ENCODE measurements at regions not wholly inside any gene's neighbourhood (a gene's known extent, or its start where the extent isn't known, plus 50 kb on each side); places are given as distances from the start of the nearest gene placed in this dataset.

DNA sequence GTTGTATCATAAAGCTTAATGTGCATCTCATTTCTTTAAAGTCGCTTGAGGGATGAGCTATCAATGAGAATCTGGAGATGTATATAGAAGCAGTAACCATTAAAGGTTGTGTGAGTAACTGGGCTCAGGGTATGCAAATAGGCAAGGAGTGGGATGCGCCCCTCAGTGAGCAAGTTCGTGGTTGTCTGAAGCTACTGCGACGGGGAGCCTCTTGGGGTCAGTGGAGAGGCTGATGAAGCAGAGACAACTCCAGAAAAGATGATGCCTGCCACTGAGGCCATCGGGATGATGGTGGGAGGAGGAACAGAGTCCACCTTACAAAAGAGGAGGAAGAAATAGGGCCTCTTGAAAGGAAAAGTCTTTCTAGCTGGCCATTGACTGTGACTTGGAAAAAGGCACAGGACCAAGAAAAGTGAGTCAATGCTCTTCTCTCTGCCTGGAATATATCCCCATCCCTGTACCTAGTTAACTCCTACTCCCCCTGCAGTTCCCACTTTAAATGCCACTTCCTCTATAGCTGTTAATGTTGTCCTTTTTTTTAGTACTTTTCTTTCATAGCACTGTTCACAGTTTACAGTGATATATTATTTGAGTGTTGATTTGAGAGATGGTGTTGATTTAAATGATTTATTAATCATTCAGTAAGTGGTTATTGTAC lies 51.4 kb upstream of the LSM6 start:
- POLR2A ChIA-PET (ENCODE audit: partially characterized antibody) = interaction anchor here (0.7 to 1.0 kb wide), 2 partner anchors 10 kb away, joined by 3 to 5 read pairs; no protein-coding TSS in a partner anchor
- peak overlapping the region in 1 of 2 experiments; percentile 27; a peak in 2 of 4 replicates for H3K4me2 ChIP-seq (ENCODE audit: insufficient read depth in 1 of 2, low read depth in 2 of 2, low read length in 2 of 2)
- CTCF ChIA-PET (ENCODE audit: partially characterized antibody) = interaction anchor here (0.5 to 3.3 kb wide), 26 partner anchors 8 to 1662 kb away, joined by 3 to 19 read pairs (median 3); partner anchors contain the start of gene REELD1

More for the DNA sequence above, 51.4 kb upstream of the LSM6 start:
- Histone ChIP-seq H2AFZ (ENCODE audit: low read length) (peak overlapping the region; percentile 83; the same call in 1 of the 2 replicates), H2BK20ac (ENCODE audit: low read length) (no peak overlapping the region), H3K4me3 (ENCODE audit: extremely low read depth in 1 of 4, insufficient read depth in 2 of 4, low read depth in 3 of 4, low read length in 4 of 4) (no peak overlapping the region), H2BK12ac (ENCODE audit: low read depth, low read length) (no peak overlapping the region), H2BK15ac (ENCODE audit: low read length) (no peak overlapping the region), H3K27me3 (replicated peaks in 1 of 4; ENCODE audit: control insufficient read depth in 3 of 4, extremely low read depth in 1 of 4, insufficient read depth in 3 of 4, low read length in 3 of 4) (no peaks in the 10 kb centered on the region; a peak in 1 of 7 replicates), H4K20me1 (replicated peaks in 1 of 2; ENCODE audit: control insufficient read depth in 1 of 2, insufficient read depth in 2 of 2, low read length in 2 of 2) (no peaks in the 10 kb centered on the region), H3K18ac (ENCODE audit: extremely low read depth, low read length) (no peak overlapping the region), H3K56ac (replicated peaks; ENCODE audit: insufficient read length, low read depth, low read length) (no peak overlapping the region), H3K27ac (ENCODE audit: low read depth, low read length) (no peak overlapping the region), H3K79me1 (ENCODE audit: low read depth, low read length) (no peaks in the 10 kb centered on the region), H2AK5ac (ENCODE audit: low read depth, low read length) (no peak overlapping the region), H3K23ac (ENCODE audit: insufficient read length) (no peak overlapping the region), H4K91ac (replicated peaks; ENCODE audit: insufficient read length, low read length) (no peak overlapping the region), H2BK5ac (ENCODE audit: low read depth, low read length) (no peak overlapping the region), H3K4ac (replicated peaks; ENCODE audit: insufficient read length, low read depth, low read length) (no peak overlapping the region), H3K79me2 (ENCODE audit: control insufficient read depth in 1 of 2, insufficient read depth in 2 of 2, low read length in 2 of 2) (no peaks in the 10 kb centered on the region), H3K4me1 (replicated peaks in 1 of 4; ENCODE audit: control insufficient read depth in 3 of 4, insufficient read depth in 4 of 4, low read length in 3 of 4) (no peaks in the 10 kb centered on the region), H2BK120ac (replicated peaks; ENCODE audit: low read depth, low read length) (no peak overlapping the region), H4K8ac (ENCODE audit: extremely low read depth, insufficient read depth, low read length) (no peak overlapping the region), H3K23me2 (ENCODE audit: low read depth, low read length) (no peaks in the 10 kb centered on the region), H3K36me3 (ENCODE audit: control insufficient read depth in 2 of 4, insufficient read depth in 4 of 4, low read length in 3 of 4) (no peaks in the 10 kb centered on the region), H4K5ac (ENCODE audit: insufficient read length, low read depth, low read length) (no peak overlapping the region), H3K9ac (replicated peaks in 1 of 4; ENCODE audit: extremely low read depth in 1 of 4, low read depth in 3 of 4, low read length in 3 of 4) (no peak overlapping the region), H3K9me3 (ENCODE audit: insufficient read depth in 2 of 2, low read depth in 1 of 2, low read length in 1 of 2) (no peaks in the 10 kb centered on the region), H3K14ac (ENCODE audit: insufficient read length) (no peak overlapping the region)
- WGBS, 2 experiments (ENCODE audit: extremely low coverage in 1 of 2, insufficient coverage in 1 of 2, insufficient read length in 1 of 2, insufficient replicate concordance in 2 of 2, low coverage in 1 of 2, low lambda C conversion rate in 2 of 2, missing lambda C conversion rate in 1 of 2) = 31% methylated on average over 6 of the region's 6 CpGs; no CpG with 5 or more reads in 1 of the 2 experiments
- DNase-seq (ENCODE audit: low read depth in 1 of 2, low spot score in 2 of 2) = peak; percentile 33 to 60
- peak; percentile 42 for FAIRE-seq
- TF ChIP-seq TEAD4 (IDR thresholded peaks at IDR 0.05; ENCODE audit: low read depth, low read length) (no peak), TBP (IDR thresholded peaks at IDR 0.05; ENCODE audit: low read depth, low read length) (no peak), RAD21 (IDR thresholded peaks at IDR 0.05 in 1 of 2, conservative IDR thresholded peaks at IDR 0.05 in 1 of 2; ENCODE audit: low read depth in 2 of 2, low read length in 2 of 2) (peak; percentile 30 to 35; a peak in 3 of 4 replicates)
- TF ChIP-seq, protein P1, sequence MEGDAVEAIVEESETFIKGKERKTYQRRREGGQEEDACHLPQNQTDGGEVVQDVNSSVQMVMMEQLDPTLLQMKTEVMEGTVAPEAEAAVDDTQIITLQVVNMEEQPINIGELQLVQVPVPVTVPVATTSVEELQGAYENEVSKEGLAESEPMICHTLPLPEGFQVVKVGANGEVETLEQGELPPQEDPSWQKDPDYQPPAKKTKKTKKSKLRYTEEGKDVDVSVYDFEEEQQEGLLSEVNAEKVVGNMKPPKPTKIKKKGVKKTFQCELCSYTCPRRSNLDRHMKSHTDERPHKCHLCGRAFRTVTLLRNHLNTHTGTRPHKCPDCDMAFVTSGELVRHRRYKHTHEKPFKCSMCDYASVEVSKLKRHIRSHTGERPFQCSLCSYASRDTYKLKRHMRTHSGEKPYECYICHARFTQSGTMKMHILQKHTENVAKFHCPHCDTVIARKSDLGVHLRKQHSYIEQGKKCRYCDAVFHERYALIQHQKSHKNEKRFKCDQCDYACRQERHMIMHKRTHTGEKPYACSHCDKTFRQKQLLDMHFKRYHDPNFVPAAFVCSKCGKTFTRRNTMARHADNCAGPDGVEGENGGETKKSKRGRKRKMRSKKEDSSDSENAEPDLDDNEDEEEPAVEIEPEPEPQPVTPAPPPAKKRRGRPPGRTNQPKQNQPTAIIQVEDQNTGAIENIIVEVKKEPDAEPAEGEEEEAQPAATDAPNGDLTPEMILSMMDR (IDR thresholded peaks at IDR 0.05; ENCODE audit: control extremely low read depth in 1 of 3, insufficient read depth in 1 of 3, low read depth in 1 of 3, low read length in 3 of 3) = peak; percentile 36 to 54 (median 39)

All from H1 (cell line).